Activated effector memory CD4-positive, alpha-beta T cell treated with anti-CD3 and anti-CD28 coated beads, Interleukin-2, amount 50 U/mL, for 16 hours (primary cell): ENCODE measurements at regions not wholly inside any gene's neighbourhood (a gene's known extent, or its start where the extent isn't known, plus 50 kb on each side); places are given as distances from the start of the nearest gene placed in this dataset.
A peak's percentile ranks its signal among the peaks of the same experiment; 100 is the strongest.

Source experiments
- DNase-seq: peaks from one replicate; pipeline ENCODE4 v3.0.0-alpha.2; 2020

DNA sequence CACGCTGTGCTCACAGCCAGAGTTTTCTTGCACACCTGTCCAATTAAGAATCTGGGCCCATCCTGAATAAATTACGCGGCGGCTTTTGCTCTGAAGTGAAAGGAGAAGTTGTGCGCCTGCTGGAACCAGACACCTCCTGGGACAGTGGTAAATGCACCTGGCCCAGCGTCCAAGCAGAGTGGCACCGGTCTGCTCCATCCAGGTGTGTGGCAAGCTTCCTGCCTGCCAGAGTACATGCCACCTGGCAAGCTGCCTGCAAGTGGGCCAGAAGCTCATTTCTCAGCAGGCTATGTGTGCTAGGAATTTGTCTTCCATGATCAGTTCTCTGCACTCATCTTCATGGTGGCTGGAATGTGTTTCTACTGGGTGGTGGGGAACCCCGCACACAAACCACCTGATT, 660.6 kb downstream of the ETS1 start:
- DNase-seq = no peak

DNA sequence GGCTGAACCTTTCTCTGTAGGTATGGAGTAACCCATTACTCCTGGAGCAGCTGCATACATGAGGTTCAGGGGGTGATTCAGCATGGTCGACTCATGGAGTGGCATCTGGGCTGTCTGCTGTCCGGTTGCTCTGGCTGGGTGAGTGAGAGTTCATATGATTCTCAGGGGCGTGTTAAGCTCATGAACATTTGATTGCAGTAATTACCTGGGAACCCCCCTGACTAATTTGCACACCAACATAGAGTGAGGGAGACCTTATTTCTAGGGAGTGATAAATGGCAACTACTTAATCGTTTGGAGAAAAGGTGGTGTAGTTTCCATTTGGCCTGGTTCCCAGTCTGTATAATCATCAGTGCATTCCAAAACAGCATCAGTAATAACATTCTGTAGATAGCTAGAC, 661.9 kb downstream of the ETS1 start:
- no peak for DNase-seq

DNA sequence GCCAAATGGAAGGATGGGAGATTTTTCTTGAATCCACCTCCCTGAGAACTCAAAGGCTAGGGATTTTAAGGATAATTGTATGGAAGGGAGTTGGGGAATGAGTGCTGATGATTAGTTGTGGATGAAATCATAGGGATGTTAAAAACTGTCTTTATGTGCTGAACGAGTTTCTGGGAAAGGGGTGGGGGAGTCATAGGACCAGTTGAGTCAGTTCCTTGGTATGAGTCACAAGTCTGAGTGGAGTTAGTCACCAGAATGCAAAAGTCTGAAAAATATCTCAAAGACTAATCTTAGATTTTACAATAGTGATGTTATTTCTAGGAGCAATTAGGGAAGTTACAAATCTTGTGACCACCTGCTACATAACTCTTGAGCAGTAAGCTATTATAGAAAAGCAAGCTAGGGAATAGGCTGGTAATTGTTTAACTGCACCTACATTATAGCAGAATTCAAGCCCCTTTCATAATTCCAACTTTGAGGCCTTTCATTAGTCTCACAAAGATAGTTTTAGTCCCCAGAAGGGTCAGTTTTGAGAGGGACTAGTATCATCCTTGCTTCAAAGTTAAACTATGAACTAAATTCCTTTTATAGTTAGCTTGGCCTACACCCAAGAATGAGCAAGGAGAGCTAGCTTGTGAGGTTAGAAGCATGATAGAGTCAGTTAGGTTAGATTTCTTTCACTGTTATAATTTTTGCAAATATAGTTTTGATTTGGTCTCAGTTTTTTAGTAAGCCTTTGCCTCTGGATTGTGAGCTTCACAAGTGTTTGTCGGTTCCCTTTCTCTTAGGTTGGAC, 668.0 kb downstream of the ETS1 start:
- no peak for DNase-seq

DNA sequence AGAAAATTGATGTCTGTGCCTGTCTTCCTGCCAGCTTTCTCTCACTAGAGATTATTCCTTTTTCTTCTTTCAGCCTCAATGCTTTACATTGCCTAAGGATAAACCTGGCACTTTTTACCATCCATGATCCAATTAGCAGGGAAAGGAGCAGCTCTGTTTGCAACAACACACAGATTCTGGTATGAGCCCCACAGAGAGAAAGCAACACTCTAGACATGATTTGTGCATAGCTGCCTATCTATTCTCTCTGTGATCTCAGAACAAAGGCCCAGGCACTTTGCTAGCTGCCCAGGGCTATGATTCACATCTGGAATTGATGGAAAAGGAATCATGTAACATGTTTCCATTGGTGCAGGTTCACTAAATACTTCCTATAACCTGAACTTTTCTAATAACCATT, 685.0 kb downstream of the ETS1 start:
- DNase-seq = no peak

DNA sequence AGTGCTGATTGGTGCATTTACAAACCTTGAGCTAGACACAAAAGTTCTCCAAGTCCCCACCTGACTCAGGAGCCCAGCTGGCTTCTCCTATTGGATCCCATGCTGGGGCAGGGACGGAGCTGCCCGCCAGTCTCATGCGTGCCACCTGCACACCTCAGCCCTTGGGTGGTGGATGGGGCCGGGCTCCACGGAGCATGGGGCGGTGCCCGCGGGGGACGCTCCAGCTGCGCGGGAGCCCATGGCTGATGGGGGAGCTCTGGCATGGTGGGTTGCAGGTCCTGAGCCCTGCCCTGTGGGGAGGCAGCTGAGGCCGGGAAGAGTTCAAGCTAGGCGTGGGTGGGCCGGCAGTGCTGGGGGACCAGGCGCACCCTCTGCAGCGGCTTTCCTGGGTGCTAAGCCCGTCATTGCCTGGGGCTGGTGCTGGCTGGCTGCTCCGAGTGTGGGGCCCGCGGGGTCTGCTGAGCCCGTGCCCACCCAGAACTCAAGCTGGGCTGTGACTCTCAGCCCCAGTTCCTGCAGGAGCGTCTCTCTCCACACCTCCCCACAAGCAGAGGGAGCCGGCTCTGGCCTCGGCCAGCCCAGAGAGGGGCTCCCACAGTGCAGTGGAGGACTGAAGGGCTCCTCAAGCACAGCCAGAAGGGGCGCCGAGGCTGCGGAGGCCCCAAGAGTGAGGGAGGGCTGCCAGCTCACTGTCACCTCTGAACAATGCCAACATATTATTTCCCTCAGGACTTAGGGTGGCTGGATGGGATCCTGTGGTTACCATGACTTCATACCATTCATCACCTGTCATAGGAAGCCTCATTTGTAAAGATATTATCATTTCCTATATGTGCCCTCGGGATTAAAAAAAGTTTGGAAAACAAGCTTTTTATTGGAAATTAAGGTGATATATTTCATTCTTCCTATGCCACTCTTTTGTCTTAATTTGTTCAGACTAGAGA, 688.7 kb downstream of the ETS1 start:
- DNase-seq = peak; percentile 58

DNA sequence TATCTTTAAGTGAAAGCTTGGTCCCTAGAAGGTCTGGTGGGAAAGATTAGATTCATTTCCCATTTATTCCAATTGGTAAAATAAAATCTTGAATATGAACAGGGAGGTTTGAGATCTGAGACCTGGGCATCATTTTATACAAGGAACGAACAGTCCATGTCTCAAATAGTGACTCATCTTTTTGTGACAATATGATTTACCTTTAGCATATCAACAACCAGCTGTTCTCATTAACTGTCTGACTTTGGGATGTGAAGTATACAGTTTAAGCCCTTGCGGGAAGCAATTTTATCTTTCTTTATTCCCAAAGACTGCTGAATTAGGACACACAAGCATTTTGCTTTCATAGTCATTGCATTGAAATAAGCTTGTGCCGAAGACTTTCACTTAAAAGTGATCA, 691.6 kb downstream of the ETS1 start:
- no peak for DNase-seq

DNA sequence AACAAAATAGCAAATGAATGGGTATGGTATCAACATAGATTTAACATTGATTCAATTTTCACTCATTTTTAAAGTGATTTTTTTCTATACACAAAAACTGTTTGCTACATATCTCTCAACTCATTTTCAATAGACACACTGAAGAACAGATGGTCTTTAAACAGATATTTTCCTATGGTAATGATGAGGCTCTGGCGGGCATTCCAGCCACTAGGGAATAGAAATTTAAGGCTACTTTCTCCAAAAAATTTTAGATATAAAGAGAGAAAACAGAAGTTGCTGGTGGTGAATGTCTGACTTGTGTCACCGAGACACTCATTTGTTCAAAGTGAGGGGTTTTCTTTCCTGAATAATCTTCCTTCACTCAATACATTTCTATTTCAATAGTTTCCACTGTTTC, 693.0 kb downstream of the ETS1 start:
- no peak for DNase-seq

DNA sequence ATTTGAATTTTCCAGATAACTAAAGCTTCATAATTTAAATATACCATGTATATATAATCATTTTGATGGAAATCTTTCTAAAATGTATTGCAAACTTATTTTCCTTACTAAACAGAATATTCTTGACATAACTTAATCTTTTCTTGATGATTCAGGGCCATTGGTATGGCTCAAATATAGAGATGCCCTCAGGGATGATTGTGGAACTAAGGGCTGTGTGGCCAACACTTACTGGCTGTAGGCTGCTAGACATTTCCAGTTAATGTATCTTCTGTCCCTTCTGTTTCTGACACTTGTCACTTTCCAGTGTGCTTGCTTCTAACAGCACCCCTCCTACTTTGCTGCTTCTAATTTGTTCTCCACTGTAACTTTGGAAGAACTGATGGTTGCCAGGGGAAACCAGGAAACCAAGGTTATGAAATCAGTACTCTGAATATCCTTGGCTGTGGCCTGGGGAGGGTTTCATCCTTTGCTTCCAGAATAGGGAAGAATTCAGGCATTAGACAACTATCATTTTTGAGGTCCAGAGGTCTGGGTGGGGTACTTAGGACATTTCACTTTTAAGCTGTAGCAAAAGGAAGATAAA, 697.2 kb downstream of the ETS1 start:
- DNase-seq = no peak

DNA sequence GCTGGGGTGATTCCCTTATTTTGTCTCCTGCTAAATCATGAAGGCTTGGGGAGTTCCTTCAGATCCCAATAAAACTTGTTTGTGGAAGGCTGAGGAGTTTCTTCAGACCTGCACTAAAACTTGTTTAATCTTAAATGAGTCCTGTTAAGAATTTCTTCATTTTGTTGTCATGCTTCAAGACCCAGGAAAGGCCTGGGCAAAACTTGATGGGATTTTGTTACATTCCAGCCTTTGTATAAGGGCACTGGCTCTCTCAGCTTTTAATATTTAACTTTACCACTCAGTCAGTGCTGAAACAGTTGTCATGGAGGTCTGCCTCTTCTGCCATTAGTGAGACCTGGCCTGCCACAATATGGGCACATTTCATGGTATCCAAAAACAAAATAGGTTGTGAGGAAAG, 699.0 kb downstream of the ETS1 start:
- DNase-seq = no peak

DNA sequence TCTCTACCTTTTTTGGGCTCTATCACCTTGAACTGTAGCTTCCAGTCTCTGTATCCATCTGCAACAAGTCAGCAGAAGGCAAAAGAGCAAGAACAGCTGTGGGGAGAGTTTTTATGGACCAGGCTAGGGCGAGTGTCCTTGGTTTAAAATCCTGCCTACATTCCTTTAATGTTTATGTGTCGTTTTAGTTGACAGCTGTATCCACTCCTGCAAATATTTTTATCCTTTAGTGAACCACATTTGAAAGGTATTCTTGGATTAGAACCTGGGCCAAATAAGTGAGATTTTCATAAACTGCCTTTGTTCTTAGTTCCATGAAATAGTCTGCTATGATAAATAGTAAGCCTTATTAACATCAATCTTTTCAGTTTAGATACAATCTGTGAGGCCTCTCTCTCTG, 712.2 kb downstream of the ETS1 start:
- no peak for DNase-seq

DNA sequence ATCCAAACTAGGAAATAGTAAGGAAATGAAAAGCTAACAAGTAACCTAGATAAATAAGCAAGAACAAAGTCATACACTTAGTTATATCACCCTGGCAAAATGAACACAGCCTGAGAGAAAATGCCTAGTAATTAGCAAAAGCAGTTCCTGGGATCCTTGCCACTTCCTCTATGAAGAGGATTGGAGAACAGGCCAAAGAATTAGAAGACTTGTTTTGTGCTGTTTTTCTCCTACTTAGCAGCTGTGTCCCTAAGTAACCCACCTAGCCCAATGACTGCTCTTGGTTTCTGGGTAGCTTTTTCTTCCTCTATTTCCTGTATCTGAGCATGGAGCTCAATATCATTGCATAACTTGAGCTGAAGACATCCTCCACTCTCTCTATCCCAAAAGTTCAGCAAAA, 713.9 kb downstream of the ETS1 start:
- no peak for DNase-seq

DNA sequence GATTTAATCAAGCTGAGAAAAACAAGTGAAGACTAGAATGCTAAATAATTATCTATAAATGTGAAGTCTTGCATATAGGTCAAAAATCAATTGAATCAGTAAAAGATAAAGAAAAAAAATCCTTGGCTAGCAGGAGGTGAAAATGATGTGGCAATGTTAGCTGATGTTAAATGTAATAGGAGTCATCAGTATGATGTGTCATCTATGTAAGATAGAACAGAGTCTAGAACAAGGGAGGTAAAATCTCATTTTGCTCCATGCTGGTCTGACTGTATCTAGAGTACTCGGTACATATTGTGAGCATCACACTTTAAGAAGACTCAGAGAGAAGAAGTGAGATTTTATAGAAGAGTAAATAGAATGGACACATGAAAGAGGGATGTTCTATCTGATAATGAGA, 721.2 kb downstream of the ETS1 start:
- DNase-seq = no peak

DNA sequence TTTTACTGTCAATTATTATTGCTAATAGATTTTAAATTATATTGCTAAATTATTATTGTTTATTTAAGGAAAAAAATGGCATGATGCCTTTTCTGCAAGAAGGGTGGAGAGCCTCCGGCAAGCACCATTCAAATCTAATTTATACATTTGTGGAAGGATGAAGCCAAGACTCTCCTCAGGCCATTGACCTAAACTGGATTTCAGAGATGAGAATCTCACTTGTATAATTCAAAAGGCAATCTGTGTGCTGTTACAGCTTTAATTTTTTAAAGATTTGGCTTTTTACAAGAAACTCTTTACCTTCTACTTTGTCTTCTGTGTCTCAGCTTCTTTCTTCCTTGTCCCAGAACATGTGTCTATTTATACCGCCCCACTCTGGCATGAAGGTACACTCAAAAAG, 722.5 kb downstream of the ETS1 start:
- no peak for DNase-seq

DNA sequence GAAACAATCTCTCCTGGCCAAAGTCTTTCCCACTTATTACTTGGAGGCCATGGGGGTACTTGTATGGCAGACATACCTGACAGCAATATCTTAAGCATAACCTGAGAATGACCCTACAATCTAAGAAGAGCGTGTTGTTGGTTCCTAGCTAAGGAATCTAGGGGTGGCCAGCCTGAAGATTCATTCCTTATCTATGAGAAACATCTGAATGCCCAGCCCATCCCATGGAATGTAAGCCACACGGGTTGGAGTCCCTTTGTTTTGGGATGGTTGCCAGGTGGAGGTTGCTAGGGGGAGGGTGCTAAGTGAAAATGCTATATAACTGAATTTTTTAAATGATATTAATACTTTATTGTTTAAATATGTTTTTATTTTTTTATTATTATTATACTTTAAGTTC, 725.0 kb downstream of the ETS1 start:
- no peak for DNase-seq

DNA sequence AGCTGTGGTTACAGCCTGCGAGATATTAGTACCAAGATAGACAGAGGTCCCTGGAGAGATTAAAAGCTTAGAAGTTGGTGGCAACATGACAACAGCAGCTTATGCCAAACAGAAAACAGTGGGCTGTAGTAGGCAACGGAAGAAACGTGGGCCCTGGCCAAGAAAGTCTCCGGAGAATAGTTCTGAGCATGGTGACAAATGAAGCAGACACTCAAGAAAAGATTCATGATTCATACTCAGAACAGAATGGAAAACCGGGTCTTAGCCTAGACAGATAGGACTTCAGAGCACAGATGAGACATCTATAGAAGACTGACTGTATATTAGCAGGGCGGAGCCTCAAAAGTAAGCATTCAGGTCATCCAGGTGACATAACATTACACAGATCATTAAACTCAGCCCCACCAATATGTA, 727.4 kb downstream of the ETS1 start:
- no peak for DNase-seq

DNA sequence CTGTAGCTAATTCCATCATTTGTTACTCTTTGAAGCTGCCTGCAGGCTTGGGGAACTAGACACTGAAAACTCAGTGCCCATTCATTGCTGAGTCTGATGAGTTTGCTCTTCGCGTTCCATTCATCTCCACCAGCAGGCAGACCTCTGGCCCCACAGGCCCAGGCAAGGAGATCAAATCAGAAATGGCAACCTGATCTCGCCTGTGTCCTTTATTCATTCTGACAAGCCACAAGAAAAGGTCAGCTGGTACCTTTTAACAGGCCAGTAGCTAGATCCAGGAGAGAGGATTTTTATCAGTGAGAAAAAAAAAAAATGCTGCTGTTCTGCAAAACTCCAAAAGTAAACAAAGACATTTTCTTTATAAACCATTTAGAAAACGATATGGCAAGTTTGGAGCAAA, 742.5 kb downstream of the ETS1 start:
- no peak for DNase-seq

DNA sequence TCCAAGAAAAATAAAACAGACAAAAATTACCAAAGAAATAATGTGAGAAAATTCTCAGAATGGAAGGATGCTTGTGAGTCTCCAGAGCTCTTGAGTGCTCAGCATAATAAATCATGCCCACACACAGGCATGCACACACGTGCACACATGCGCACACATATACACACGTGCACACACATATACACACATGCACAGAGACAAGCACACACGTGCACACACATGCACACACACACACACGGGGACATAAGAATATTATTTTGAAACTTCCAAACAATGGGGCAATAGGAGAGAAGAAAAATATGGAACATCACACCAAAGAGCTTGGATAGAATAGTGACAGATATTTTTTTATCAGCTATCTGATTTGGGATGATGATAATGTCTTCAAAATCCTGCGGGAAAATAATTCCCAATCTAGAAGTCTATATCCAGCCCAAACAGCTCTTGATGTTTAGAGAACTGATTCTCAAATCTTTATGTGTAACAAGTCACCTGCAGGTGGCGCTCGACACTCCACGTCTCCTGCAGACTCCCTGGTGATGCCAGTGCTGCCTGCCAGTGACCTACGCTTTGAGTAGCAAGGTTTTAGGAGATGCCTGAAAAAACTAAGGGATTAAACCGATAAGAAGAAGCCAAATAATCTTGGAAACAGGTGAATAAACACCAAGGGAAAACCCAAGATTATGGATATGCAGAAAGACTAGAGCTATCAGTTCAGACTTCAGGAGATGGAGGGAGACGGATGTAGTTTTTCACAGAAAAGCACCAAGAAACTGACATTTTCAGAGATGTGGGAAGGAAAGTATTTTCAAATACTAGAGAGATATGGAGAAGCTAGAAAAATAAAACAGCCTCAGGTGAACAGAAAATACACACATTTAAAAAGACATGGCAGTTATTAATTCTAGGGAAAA, 743.6 kb downstream of the ETS1 start:
- DNase-seq = peak; percentile 85

DNA sequence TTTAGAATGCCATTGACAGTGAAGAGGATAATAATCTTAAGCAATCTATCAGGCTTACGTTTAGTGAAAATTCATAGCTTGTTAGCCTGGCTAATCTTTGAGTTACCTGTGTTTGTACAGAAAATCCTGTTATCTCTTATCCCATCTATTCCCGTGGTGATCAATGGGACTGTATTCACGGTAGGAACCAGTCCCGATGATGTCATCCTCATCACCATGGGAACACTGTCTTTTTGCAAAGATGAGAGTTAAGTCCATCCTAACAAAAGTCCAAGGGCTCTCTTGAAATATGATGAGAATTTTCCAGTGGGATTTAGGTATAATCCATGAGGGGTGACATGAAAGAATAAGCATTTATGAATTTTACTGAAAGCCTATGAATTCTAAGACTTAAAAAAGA, 762.2 kb downstream of the ETS1 start:
- no peak for DNase-seq

DNA sequence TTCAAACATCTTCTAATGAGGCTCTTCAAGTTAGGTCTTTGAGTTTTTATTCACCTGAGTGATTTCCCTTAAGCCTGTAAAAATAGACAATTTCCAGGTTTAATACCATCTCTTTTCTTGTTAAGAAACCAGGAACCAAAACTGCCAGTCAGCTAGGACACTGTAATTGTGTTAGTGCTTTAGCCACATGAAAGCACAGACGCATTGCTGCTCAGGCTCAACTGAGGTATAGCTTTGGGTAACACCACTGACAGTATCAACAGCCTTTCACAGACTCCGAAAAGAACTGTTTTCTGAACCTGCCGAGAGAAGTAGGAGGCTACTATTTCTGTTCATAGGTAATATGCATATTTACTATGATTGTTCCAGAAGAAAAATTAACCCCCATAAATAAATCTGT, 768.7 kb downstream of the ETS1 start:
- no peak for DNase-seq

DNA sequence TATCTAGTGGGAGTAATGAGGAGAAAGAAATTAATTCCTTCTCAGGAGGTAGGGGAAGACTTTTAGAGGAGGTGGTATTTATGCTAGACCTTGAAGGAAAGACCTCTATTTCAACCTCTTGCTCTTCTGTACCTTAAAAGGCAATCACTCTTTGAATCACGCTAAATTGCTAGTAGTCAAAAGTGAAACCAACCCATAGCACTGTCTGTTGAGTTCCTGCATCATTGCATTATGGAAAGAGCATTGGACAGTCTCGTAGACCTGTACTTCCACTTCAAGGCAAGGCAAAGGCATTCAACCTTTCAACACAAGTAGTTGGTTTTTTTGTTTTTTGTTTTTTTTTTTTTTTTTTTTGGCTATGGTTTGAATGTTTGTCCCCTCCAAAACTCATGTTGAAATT, 770.4 kb downstream of the ETS1 start:
- DNase-seq = no peak

DNA sequence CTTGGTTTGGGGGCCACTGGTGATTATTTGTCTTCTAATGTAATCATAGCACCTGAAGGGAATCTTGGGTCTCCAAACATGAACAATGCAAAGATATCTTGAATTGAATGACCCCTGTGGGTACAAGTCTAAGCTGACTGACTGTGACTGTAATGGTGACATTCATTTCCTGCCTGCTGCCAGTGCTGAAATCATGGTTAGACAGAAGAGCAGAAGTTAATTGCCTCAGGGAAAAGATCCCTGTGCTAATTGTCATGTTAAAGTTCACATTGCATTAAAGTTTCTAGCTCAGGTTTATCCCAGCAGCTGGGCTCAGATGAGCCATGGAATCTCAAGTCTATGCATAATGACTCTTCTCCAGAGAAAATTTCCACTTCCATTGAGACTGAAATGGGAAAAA, 772.0 kb downstream of the ETS1 start:
- DNase-seq = no peak

DNA sequence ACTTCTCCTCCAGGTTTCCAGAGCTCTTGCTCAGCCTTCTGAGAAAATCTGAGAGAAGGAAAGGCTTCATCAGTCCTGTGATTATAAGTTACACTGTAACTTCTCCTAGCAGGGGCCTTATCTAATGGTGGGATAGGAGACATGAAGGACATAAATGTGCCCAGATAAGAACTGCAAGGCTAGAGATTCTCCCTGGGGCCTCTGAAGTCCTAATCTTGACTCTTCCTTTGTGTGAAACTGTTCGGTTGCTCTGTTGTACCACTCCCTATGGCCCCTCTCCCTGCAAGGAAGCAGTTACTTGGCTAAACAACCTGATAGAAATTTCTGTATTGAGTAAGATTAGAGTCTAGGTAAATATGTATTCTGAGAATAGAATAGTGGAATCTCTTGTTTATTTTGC, 780.9 kb downstream of the ETS1 start:
- no peak for DNase-seq

DNA sequence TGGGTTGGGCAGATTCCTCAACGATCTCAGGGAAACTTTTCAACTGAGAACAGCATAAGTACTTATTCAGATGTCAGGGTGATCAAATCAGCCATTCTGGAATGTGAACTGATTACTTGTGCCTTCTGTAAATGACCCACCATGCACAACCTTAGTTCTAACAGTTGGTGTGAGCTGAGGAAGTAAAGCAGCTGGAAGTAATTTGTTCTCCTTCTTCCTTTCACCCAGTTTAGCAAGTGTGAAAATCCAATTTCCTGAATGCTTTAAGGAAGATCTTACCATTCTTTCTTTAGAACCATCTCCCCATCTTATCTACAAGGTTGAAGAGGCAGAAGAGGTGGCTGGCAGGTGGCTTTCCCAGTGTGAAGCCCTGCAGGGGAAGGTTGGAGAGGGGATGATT, 781.6 kb downstream of the ETS1 start:
- no peak for DNase-seq
